GM21576 (cell line): ENCODE measurements at regions not wholly inside any gene's neighbourhood (a gene's known extent, or its start where the extent isn't known, plus 50 kb on each side); places are given as distances from the start of the nearest gene placed in this dataset.
"Not testable (repeated sequence)": the region's sequence is repeated elsewhere in the genome, so short reads cannot be mapped to it uniquely, and the experiment has no call there.

Experiments
- ATAC-seq: cut with Tn5 transposase; IDR thresholded peaks from one replicate; pipeline ENCODE4 v1.9.1; 2021; ENCODE audit warnings: mild to moderate bottlenecking, moderate library complexity; ENCODE audit not compliant: unreplicated experiment

DNA sequence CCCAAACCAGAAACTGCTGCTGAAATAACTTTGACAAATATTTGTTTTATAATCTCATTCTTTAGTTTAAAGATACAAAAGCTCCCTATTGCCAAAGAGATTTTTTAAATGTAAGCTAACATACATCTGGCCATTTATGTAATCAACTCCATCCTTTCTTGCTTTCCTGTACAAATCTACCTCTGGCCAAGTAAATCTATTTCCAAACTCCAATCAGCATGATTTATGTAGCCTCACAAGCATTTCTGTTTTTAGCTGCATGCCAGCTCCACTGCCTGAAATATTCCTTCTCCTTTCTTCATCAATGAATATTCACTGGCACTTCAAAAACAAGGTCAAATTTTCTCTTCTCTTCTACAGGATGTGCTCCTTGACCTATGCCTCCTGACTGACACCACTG lies 80.0 kb downstream of the SHOX2 start:
- ATAC-seq: no peak

DNA sequence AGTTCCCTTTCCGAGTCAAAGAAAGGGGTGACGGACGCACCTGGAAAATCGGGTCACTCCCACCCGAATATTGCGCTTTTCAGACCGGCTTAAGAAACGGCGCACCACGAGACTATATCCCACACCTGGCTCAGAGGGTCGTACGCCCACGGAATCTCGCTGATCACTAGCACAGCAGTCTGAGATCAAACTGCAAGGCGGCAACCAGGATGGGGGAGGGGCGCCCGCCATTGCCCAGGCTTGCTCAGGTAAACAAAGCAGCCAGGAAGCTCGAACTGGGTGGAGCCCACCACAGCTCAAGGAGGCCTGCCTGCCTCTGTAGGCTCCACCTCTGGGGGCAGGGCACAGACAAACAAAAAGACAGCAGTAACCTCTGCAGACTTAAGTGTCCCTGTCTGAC lies 86.3 kb downstream of the SHOX2 start:
- not testable (repeated sequence) for ATAC-seq

GRCh38 chr3:158018462-158018861 lies 87.8 kb downstream of the SHOX2 start:
- no peak for ATAC-seq

GRCh38 chr3:158012901-158013300 lies 93.3 kb downstream of the SHOX2 start:
- ATAC-seq: no peak

DNA sequence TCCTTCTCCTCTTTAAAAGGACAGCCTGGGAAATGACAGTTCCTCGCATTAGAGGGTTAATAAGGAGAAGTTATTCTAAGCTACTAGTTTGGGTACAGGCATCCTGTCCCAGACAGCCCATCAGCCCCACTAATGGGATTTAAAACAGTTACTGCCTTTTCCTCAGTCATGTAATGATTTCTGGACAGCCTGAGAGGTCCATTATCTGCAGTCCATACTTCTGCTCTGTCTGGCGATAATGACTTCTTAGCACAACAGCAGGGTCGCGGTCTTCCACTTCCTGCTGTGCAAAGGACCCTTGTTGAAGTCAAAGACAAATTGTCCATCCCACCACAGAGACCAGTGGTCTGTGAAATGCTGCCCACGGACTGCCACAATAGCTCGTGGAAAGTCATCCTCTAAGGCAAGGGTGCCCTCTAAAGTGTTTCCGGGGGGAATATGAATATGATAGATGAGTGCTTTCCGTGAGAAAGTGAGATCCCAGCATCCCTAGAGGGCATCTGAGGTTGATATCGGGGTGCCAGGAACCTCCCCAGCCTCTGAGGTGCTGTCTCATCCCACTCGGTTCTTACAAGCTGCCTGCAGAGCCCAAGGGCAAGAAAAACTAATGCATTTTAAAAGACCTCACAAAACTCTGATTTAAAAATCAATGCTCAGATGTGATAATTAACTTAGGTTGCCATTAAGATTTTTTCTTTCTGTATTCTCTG lies 100.7 kb downstream of the SHOX2 start:
- no peak for ATAC-seq

DNA sequence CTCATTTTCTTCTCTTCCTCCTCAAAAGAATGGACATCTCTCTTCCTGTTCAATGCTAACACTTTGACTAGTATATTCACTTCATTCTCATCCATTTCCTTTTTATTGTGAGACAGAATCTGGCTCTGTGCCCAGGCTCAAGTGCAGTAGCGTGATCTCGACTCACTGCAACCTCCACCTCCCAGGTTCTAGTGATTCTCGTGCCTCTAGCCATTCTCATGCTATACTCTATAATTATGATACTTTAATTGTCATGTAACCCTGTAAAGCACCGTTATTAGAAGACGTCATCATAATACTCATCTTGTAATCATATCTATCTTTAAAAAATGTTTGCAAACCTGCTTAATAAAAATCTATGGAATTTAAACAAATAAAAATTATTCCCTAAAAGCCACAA lies 107.0 kb downstream of the SHOX2 start:
- no peak for ATAC-seq

DNA sequence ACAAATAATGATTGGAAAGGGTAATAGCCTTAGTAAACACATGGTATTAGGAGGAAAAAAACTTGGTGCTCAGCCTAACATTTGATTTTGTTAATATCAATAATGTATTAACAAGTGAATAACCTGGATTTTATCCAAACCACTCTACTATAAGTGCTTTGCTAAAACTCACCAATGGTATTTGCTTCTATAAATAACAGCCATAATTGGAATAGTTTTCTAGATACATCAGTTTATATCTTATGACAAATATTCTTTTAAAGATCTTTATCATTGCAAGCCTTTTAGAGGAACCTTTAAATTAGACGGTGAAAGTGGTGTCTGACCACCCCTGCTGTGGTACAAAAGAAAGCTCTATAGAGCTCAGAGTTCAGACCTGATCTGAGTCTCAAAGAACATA lies 123.9 kb downstream of the SHOX2 start:
- ATAC-seq: no peak

DNA sequence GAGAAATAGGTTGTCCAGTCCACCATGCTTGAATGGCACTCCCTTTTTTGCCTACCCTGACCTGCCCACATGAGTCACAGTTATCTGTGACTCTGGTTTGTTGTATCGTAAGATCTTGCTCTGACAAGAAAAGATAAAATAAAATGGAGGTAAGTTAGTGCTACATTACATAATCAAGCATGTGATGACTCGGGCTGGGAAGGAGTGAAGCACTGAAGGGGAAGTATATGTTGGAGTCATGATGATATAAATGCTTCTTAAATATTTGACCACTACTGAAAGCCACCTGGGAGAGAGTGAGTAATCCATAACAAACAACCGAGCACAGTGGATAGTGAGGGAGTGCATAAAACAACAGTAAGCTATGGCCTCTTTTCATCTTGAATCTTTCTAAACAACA lies 124.4 kb downstream of the SHOX2 start:
- no peak for ATAC-seq

DNA sequence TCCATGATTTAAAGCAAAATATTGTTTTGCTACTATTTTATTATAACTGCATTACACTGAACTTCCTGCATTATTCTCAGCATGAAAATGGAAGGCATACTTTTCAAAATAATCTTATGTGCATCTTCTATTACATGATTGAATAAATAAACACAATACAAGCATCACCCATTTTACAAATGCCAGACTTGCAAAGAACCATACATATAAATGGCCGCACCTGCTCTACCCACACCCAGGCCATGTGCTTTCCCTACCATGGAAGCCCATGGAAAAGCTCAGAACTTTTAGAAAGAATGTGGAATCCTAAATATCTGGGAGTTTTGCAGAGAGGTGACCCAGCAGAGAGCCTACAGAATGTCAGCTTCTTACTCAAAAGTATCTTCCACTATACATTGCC lies 127.2 kb downstream of the SHOX2 start:
- no peak for ATAC-seq

- no peak for ATAC-seq
These were observed 144.6 kb downstream of the SHOX2 start for GRCh38 chr3:157961665-157962064.

- ATAC-seq: no peak
These were observed 147.8 kb downstream of the SHOX2 start for GRCh38 chr3:157958457-157958856.

DNA sequence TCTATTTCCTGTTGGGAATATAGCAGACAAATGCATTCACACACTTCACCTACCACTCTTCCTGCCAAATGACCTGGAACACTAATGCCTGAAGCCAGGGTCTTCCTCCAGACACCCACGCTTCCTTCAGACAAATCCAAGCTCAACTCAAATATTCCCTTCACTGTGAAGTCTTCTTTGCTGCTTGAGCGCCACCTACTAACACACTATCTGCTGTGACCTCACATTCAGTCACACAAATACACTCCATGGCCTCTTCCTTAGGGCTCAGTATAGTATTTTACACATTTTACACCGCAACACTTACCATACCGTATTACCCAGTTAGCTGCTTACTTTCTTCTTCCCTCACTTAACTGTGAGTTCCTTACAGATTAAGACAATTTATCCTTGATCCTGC lies 149.4 kb downstream of the SHOX2 start:
- no peak for ATAC-seq

DNA sequence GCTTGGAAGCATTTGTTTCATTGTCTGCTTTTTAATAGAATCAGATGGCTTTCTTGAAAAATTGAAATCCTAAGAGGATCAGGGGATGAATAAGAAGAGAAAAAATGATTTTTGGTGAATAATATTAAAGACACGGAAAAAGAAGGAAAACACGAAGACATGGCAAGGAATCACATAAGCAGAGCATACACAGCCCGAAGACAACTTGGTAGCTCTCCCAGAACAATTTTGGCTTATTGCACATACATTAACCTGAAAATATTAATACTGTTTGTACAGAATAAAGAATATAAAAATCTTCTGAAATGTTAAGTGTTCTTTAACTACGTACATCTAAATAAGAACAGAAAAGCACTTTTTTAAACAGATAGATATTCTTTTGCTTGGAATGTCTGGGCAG lies 150.0 kb downstream of the SHOX2 start:
- ATAC-seq: no peak

DNA sequence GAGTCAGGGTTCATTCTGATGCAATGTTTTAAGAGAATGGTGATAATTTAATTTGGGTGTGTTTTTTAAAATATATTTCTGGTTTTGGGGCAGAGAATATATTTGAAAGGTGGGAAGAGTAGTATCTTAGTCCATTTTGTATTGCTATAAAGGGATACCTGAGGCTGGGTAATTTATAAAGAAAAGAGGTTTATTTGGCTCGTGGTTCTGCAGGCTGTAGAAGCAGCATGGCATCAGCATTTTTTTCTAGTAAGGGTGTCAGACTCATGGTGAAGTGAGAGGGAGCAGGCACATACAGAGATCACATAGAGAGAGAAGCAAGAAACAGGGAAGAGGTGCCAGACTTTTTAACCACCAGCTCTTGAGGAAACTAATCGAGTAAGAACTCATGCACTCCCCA lies 152.7 kb downstream of the SHOX2 start:
- no peak for ATAC-seq

- ATAC-seq: no peak
These were observed 157.4 kb downstream of the SHOX2 start for GRCh38 chr3:157948605-157949383.

GRCh38 chr3:157939166-157939565 lies 167.1 kb downstream of the SHOX2 start:
- no peak for ATAC-seq

- no peak for ATAC-seq
These were observed 168.0 kb downstream of the SHOX2 start for GRCh38 chr3:157938154-157938779.

- ATAC-seq: no peak
These were observed 174.7 kb downstream of the SHOX2 start for GRCh38 chr3:157931517-157931916.

- no peak for ATAC-seq
These were observed 176.0 kb downstream of the SHOX2 start for GRCh38 chr3:157930000-157930780.

DNA sequence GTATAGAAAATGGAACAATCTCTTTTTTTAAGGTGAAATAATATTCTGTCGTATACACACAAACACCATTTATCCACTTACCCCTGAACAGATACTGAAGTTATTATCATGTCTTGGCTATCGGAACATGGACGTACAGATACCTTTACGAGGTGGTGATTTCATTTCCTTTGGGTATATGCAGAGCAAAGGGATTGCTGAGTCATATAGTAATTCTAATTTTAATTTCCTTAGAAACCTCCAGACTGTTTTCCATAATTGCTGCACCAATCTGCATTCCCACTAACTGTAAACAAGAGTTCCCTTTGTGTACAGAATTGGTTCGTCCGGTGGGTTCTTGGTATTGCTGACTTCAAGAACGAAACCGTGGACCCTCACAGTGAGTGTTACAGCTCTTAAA lies 179.4 kb downstream of the SHOX2 start:
- no peak for ATAC-seq

DNA sequence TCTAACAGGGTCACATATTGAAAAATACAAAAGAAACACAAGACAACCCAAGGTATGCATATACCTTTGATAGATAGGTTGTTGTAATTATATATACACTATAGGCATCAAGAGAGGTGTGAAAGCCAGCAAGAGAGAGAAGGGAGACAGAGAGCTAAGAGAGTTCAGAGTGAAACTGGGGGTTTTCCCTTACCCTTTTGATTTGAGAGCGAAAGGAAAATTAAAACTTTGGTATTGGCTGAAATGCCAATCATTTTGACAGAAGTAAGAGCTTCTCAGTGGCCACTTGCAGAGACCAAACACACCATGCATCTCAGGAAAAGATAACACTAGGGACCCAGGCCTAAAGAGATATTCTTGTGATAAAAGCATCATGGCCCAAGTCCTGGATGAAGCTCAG lies 183.6 kb downstream of the SHOX2 start:
- no peak for ATAC-seq
